ENCODE measurements at regions not wholly inside any gene's neighbourhood (a gene's known extent, or its start where the extent isn't known, plus 50 kb on each side); places are given as distances from the start of the nearest gene placed in this dataset.
"Not testable (repeated sequence)": the region's sequence is repeated elsewhere in the genome, so short reads cannot be mapped to it uniquely, and the experiment has no call there.

- no peak for DNase-seq (ENCODE audit: low read depth in 3 of 3, low spot score in 1 of 3)
Measured at GRCh38 chr1:234961456-234962339, 166.9 kb downstream of the TOMM20 start.

DNA sequence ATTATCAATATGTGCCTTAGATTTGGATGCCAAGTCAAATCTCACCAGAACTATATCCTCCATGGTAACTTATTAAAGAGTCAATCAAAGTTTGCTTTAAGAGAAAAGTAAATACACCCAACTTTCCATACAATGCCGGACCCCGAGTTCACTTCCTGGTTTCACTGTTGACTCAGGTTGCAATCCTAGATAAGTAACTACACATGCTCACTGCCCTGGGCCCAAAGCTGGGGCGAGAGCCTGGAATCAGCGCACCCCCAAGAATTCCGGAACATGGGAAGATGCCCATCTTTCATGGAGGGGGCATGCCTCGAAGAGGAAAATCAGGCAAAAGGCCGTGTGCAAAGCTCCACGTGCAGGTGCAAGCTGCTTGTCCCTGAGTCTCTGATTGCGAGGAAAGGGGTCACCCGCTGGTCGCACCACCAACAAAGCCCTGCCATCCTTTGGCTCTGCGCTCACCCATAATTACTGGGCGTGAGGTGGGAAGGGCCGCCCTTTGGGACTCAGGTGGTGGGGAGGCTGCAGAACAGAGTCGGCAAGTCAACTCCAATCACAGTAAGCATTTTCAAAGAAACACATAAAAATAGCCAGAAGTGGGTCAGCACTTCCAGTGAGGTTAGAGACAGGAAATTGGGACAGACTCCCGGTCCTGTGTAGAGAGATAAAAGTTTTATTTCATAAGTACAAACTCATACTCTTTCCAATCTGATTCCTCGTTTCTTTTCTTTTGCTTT lies 167.7 kb downstream of the TOMM20 start:
- no peak for DNase-seq (ENCODE audit: low read depth in 3 of 3, low spot score in 1 of 3)

- DNase-seq (ENCODE audit: low read depth in 3 of 3, low spot score in 1 of 3) = no peak
Measured at GRCh38 chr1:234958706-234959657, 169.7 kb downstream of the TOMM20 start.

- DNase-seq (ENCODE audit: low read depth in 3 of 3, low spot score in 1 of 3) = no peak
Measured at GRCh38 chr1:234958066-234958705, 170.5 kb downstream of the TOMM20 start.

- DNase-seq (ENCODE audit: low read depth in 3 of 3, low spot score in 1 of 3) = no peak
Measured at GRCh38 chr1:234957330-234958065, 171.1 kb downstream of the TOMM20 start.

GRCh38 chr1:234956821-234957329 lies 171.8 kb downstream of the TOMM20 start:
- no peak for DNase-seq (ENCODE audit: low read depth in 3 of 3, low spot score in 1 of 3)

DNA sequence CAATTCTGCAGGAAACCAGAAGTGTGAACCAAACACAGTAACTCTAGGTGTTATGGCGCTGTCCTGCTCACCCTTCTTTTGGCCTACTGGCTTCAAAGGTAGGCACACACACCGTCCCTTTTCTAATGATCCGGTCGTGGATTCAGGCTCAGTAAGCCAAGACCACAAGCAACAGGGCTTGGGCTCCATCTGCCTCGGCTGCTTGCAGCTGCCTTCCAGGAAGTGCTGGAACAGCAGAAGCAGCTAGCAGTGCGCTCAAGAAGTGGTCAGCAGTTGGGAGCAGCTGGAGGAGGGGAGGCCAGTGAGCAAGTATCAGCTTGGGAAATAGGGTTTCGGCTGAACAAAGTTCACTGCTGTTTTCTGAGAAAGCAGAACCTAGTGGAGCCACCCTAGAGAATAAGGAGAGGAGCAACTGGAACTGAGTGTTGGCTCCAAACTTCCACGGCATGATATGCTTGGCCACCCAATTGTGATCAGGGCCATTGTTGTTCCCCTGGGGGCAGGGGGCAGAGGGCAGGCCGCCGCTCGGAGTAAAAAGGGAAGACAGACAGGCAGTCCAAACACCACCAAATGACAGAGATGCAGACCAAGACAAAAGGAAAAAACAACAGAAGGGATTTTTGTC lies 173.4 kb downstream of the TOMM20 start:
- no peak for DNase-seq (ENCODE audit: low read depth in 3 of 3, low spot score in 1 of 3)

DNA sequence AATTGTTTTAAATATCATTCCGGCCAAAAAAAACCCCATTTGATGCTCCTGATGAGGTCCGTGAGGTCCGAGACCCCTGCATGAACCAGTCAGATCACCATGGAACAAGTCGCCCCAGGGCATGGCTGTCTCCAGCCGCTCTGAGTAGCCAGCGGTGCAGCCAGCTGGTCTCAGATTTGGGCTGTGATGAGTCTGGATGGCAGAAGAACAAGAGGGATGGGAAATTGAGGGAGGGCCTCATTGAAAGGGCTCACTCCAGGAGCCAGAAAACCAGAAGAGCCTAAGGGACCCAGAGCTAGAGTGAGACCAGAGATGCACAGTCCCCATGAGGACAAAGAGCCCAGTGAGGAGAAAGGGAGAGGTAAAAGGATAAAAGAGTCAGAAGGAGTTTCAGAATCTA lies 174.0 kb downstream of the TOMM20 start:
- no peak for DNase-seq (ENCODE audit: low read depth in 3 of 3, low spot score in 1 of 3)

DNA sequence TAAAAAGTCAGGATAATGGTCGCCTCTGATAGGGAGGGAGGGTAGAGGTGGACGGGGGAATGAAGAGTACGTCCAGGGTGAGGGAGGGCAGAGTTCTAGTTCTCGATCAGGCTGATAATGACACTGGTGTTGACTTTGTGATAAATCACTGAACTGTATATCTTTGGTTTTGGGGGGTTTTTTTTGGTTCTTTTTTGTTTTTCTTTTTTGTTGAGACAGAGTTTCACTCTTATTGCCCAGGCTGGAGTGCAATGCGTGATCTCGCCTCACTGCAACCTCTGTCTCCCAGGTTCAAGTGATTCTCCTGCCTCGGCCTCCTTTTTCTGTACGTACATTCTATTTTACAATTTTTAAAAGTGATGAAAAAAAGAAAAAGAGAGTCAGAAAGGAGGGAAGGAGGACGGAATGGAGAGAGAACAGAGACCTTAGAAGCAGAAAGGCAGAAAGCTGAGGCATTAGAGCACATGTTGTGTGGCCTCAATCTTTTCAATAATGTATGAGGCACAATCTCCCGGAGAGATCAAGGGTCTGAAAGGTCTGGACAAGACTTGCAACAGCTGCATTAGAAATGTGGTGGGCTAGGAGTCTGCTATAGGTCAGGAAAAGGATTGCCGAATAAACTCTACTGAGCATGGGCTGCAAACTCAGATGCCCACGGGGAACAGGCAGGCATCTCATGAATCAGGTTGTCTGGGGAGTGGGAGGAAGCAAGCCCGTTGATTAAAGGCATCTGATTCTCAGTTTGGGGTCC lies 174.8 kb downstream of the TOMM20 start:
- DNase-seq (ENCODE audit: low read depth in 3 of 3, low spot score in 1 of 3) = no peak

DNA sequence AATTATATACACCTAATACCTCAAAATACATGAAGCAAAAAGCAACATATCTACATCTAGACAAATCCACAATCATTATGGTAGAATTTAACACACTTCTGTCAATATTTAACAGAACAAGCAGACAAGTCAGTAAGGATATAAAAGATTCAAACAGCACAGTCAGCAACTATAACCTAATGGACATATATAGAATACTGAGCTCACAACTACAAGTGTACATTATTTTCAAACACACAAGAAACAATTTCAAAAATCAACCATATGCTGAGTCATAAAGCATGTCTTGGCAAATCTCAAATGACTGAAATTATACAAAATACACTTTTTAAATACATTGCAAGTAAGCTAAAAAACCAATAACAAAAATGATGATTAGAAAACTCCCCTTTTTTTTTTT lies 178.0 kb downstream of the TOMM20 start:
- DNase-seq (ENCODE audit: low read depth in 3 of 3, low spot score in 1 of 3) = no peak

DNA sequence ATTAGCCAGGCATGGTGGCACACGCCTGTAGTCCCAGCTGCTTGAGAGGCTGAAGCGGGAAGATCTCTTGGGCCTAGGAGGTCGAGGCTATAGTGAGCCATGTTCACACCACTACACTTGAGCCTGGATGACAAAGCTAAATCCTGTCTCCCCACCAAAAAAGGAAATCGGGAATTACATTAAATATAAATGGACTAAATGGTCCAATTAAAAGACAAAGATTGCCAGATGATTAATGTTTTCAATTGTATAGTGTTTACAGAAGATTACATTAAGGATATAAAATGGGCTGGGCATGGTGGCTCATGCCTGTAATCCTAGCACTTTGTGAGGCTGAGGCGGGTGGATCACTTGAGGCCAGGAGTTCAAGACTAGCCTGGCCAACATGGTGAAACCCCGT lies 179.1 kb downstream of the TOMM20 start:
- DNase-seq (ENCODE audit: low read depth in 3 of 3, low spot score in 1 of 3) = not testable (repeated sequence)

GRCh38 chr1:234944439-234945344 lies 183.9 kb downstream of the TOMM20 start:
- no peak for DNase-seq (ENCODE audit: low read depth in 3 of 3, low spot score in 1 of 3)

DNA sequence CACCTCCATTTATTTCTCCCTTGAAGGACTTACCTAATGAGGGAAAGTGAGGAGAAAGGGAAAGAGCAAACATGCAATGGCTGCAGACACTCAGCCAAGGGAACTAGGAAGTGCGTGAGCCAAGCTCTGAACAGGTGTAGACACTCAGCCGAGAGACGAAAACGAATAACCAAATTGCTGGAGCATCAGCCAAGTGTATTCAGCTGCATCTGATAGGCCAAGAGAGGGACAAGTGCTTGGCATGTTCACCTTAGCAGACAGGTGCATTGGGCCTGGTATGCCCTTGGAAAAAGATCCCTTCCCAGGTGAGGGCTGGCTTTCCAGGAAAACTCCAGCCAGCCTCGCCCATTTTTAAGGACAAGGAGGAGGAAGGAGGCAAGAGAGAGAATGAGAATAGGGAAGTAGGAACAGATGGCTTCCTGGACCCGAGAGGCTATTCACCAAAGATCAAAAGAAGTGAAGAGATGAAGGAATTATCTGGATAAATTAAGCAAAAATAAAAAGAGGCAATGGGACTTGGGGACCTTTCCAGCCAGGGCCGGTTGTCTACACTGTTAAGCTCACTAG lies 184.7 kb downstream of the TOMM20 start:
- no peak for DNase-seq (ENCODE audit: low read depth in 3 of 3, low spot score in 1 of 3)

DNA sequence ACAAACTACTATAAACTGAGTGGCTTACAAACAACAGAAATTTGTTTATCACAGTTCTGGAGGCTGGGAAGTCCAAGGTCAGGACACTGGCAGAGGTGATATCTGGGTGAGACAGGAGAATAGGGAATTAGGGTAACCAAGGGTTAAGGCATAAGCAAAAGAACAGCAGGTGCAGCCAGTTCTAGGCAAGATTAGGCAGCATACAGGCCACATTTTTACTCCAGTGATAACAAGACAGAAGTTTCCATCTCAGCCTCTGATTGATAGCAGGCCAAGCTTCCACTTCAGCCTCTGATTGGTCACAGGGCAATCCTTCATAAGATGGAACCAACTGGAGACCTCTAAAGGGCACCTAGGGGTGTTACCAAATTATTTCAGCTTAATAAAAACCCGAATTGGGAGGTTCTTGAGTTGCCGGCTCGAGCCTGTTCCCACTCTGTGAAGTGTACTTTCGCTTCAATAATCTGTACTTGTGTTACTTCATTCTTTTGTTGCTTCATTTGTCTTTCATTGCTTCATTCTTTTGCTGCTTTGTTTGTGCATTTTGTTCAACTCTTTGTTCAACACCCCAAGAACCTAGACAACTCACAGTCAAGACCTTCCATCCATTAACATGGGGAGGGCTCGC lies 185.6 kb downstream of the TOMM20 start:
- DNase-seq (ENCODE audit: low read depth in 3 of 3, low spot score in 1 of 3) = no peak

GRCh38 chr1:234942012-234942332 lies 186.7 kb downstream of the TOMM20 start:
- DNase-seq (ENCODE audit: low read depth in 3 of 3, low spot score in 1 of 3) = no peak

DNA sequence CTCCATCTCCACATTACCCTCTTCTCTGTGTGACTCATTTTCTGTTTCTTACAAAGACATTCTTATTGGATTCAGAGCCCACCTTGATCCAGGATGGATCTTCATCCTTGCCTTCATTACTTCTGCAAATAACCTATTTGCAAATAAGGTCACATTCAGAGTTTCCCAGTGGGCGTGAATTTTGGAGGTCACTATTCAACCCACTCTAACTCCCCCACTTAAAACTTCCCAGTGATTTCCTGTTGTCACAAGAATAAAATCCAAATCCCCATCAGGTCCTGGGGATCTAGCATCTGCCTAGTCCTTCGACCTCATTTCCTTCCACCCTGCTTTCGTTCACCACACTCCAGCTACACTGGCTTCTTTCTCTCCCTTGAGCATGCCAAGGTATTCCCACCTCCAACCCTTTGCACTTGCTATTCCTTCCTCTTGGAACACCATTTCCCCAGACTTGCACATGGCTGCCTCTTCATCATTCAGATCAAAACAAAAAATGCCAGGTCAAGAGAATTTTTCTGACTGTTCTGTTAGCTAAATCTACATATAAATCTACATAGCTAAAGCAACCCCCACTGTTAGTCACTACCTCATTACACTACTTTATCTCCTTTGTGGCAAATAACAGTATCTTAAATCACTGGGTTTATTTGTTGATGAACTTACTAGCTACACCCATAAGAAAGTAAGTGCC lies 187.2 kb downstream of the TOMM20 start:
- DNase-seq (ENCODE audit: low read depth in 3 of 3, low spot score in 1 of 3) = no peak
